Nucleus accumbens (tissue), 56 donors: ENCODE measurements at regions not wholly inside any gene's neighbourhood (a gene's known extent, or its start where the extent isn't known, plus 50 kb on each side); places are given as distances from the start of the nearest gene placed in this dataset.

Source experiments
- DNase-seq, 56 donors: peaks; one replicate each; lab custom pipeline; 2025; lab: John Stamatoyannopoulos, UW

- DNase-seq = no peak
Measured at GRCh38 chr15:31799319-31799714, 231.0 kb upstream of the CHRNA7 start.

DNA sequence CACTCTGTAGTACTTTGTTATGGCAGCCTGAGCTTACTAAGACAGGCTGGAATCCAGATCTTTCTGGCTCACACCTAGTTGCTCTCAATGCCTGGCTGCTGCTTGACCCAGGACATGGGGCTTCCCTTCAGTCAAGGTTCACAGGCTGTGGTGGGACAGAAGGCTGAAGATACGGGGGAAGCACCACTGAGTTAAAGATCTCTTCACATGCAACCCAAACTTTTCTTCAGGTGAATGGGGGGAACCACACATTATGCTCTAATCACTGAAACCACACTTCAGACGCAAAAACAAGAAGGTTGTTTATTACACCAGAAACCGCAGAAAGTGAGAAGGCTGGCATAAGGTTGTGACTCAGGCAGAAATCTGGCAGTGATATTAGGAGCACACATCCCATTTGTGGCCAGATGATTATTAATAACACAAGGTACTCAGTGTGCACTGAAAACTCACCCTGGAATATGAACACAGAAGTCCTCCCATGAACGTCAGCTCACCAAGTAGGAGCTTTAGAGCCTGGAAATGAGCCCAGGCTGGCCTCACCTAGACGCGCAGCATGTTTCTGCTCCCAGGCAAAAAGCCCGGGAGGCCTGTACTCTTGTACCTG is 230.5 kb upstream of the CHRNA7 start:
- no peak for DNase-seq

DNA sequence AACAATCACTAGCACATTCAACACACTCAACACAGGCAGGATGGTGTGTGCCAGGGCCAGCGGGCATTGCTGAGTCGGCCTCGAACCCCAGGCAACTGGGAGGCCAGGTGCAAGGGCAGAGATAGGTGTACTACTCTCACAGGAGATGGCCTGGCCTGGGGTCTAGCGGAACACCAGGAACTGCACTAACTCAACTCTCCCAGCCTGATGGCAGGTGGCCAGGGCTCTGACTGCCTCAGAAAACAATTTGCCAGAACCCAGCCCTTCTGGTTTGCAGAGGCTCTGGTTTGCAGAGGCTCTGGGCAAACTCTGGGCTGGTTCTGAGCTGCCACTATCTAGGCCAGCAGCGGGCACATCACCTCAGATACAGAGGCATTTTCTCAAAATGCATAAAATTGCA is 229.2 kb upstream of the CHRNA7 start:
- DNase-seq = peak in 31 of 56 donors; percentile 16 to 77 (median 37)

GRCh38 chr15:31802761-31803160 is 227.6 kb upstream of the CHRNA7 start:
- DNase-seq = no peak

GRCh38 chr15:31803388-31803884 is 226.9 kb upstream of the CHRNA7 start:
- DNase-seq = no peak

DNA sequence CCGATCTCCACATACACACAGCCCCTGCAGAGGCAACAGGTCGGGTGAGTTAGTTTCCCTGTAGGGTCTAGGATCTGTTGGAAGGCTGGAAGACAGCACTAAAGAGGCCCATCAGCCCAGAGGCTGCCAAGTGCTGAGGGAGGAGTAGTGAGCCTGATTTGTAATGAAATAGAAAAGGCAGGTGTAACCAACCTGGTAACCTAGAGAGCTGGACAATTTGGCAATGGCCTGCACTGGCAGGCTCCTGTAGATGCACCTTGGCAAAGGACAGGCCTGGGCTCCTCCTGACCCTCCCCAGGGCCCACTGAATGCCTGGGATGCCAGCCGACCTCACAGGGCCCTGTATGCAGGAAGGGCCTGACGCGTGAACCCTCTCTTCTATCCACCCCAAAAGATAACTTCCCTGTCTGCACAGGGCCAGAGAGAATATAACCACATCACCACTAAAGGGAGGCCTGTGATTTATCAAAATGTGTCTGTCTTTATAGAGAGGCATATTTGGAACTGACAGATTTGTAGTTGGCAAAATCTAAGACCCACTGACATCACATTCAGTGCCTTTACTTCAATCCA is 225.1 kb upstream of the CHRNA7 start:
- DNase-seq = no peak

- no peak for DNase-seq
Measured at GRCh38 chr15:31806106-31806505, 224.2 kb upstream of the CHRNA7 start.

GRCh38 chr15:31811641-31812040 is 218.7 kb upstream of the CHRNA7 start:
- DNase-seq = peak in 51 of 56 donors; percentile 17 to 89 (median 60)

DNA sequence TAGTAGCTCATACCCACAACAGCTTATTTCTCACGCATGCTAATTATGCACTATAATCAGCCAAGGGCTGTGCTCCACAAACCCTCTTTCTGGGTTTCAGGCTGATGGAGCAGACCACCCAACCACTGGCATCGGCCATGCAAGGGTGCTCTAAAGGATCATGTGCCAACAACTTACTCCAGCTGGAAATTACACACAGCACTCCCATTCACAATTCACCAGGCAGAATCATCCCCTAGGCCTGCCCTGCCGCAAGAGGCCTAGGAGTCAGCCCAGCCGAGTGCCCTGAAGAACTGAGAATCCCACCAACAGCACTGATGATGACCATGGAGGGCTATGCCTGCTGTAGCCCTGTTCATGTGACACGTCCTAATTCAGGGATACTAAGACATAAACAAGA is 216.2 kb upstream of the CHRNA7 start:
- DNase-seq = peak in 32 of 56 donors; percentile 15 to 69 (median 40)

DNA sequence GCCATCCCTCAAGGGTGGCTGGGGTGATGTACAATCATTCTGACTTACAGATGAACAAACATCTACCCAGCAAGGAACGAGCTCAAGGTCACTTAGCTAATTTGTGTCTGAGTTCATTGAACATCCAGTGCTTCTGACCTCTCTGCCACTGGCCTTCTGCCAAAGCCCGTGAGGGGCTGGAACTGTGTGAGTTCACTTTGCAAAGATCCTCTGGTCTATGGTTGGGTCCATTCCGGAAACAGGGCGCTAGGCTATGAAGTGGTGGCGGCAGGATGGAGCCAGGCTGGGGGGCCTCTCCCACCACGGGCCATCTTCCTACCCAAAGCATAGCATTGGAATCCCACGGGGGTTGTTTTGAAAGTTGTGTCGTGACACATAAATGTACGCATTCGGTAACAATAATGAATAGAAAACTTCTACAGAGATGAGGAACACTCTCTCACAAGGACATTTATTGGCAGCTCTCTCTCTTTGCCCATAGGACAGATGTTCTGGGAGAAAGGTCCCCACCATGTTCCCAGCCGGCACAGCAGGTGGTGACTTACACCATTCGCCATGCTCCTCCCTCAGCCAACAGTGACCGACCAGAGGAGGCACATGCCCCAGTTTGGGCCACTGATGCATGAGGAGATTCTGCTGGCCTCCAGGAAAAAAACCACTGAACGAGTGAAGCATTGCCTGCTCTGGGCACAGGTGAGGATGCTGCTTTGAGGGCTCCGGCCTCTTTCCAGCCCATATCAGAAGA is 214.7 kb upstream of the CHRNA7 start:
- DNase-seq = peak in 2 of 56 donors; percentile 6 to 43

- DNase-seq = peak in 1 of 56 donors; percentile 28
Measured at GRCh38 chr15:31822463-31822862, 207.9 kb upstream of the CHRNA7 start.

GRCh38 chr15:31824024-31824423 is 206.3 kb upstream of the CHRNA7 start:
- peak in 3 of 56 donors; percentile 23 to 50 (median 24) for DNase-seq

DNA sequence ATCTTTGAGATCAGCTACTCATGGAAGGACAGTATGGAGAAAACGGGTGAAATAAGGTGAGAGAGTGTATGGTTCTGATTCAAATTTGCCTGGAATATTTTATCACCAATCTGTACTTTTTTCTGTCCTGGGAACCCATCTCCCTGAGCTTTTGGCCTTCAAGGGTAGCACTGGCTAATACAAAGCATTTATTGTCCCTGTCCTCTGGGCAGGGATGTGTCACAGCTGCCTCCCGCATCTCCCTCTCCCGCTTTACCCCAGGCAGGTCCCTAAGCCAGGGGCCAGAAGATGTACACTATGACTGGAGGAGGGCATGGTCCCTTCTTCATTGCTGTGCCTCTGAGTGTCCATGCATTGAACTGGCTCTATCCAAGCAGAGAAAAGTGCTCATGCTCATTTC is 201.7 kb upstream of the CHRNA7 start:
- peak in 5 of 56 donors; percentile 24 to 47 (median 35) for DNase-seq

- DNase-seq = no peak
Measured at GRCh38 chr15:31830591-31830990, 199.7 kb upstream of the CHRNA7 start.

GRCh38 chr15:31831596-31831995 is 198.7 kb upstream of the CHRNA7 start:
- no peak for DNase-seq

DNA sequence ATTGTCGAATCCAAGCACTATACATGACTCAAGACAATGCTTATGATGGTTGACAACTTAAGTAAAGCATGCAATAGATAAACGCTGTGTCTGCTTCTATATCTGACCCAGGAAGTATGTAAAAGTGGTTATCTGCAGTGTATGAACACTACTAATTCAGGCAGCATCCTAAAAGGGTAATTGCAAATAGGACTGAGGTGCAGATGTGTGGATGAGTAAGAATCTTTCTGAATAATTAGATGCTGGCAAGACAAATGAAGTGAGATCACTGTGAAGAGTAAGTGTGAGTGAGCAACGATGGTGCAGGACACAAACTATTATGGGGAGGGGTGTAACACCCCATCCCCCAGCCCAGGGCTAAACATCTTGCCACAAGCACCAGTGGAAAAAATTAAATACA is 195.7 kb upstream of the CHRNA7 start:
- no peak for DNase-seq

GRCh38 chr15:31839388-31839787 is 190.9 kb upstream of the CHRNA7 start:
- DNase-seq = no peak

DNA sequence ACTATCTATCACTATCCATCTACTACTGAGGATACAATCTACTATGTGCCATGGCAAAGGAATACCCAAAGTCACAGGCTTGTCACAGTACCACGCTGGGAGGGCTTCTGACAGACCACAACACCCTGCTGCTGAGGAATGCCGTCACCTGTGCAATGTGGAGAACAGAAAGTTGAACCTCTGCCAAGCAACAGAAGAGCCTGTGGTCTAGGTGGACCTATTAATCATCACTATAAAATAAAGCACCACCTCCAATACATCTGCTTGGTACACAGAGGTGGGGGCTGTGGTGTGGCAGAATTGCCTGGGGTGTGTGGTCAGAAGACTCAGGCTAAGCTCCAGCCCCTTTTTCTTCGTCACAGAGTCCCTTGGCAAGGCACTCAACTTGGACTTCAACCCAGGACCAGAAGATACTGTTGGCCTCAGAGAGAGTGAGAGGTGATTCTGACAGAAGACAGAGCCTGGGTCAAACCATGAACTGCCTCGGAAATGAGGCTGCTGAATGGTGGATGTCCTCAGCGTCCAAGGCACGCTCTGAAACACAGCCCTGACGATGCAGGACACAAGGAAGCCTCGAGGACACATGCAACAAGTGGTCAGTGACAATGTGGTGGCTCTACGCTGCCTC is 189.4 kb upstream of the CHRNA7 start:
- DNase-seq = peak in 2 of 56 donors; percentile 30 to 35

DNA sequence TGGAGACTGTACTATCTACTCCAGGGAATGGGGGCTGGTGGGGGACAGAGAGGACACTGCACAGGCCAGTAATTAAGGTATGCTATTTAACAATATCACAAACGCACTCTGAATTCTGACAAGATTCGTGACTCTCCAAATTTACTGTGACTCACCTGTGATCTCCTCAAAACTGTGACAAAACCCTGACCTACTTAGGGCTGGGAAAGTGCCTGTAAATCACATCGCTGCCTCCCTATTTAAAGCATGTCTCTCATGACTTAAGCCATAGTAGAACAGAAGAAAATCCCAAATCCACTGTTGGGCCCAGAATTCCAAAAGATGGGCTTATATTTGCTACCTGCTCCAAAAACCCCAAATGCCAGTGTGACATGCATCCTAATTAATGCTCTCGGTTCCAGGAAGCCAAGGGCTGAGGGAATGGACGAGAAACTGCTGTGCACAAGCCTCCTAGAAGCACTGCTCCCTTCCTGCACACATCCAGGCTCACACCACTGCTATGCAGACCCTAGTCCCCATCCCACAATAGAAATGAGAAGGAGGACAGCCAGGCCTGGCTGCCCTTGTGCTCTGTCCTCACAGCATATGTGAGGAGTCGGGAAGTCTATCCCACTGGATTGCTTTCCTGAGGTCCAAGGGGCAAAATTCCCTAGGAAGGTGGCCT is 187.7 kb upstream of the CHRNA7 start:
- peak in 5 of 56 donors; percentile 24 to 51 (median 37) for DNase-seq

DNA sequence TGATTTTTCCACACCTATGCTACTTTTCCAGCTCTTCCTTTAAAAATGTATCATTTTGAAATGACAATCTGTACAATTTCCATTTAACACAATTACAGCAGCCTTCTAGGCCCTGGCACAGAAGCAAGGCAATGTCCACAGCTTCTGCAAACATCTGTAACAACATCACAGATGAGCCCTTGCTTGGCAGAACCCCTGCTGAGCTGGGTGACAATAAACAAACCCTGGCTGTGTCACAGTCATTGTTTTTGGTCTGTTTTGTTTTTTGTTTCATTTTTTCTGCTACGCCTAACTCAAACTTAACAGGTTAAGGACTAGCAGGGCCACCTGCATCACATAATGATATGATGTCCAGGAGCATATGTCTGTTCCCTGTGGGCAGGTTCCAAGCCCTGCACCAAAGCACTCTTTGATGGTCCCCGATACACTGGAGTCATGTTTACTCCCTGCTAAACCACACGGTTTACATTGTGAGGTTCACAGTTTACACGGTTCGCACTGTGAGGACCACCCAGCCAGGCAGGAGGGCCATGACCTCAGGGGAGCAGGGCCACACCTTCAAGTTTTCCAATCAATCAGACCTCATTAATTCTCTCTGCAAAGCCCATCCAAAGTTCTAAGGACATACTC is 186.8 kb upstream of the CHRNA7 start:
- DNase-seq = peak in 42 of 56 donors; percentile 20 to 83 (median 64)
